ENCODE measurements at regions not wholly inside any gene's neighbourhood (a gene's known extent, or its start where the extent isn't known, plus 50 kb on each side); places are given as distances from the start of the nearest gene placed in this dataset.

- Histone ChIP-seq H4K20me1 (ENCODE audit: low read length) (no peaks in the 10 kb centered on the region), H3K4me3 (ENCODE audit: low read length) (no peak overlapping the region), H3K4me1 (ENCODE audit: insufficient read depth, low read length) (no peaks in the 10 kb centered on the region), H2AFZ (ENCODE audit: low read length) (no peak overlapping the region), H3K9me3 (ENCODE audit: low read length) (no peaks in the 10 kb centered on the region), H3K27me3 (ENCODE audit: low read length) (peaks cover 7% of the 10 kb centered on the region; the same call in 1 of the 2 replicates), H3K27ac (ENCODE audit: low read length) (no peak overlapping the region), H3K4me2 (ENCODE audit: low read length) (no peak overlapping the region), H3F3A (ENCODE audit: low read length, unreplicated experiment) (no peaks in the 10 kb centered on the region), H3K9me2 (replicated peaks; ENCODE audit: low read length) (no peaks in the 10 kb centered on the region), H3K79me2 (ENCODE audit: low read length) (no peaks in the 10 kb centered on the region), H3K36me3 (ENCODE audit: low read depth, low read length) (no peaks in the 10 kb centered on the region), H3K9ac (ENCODE audit: low read length) (no peak overlapping the region)
- intact Hi-C loops (cut with micrococcal nuclease), result no loop called here
- no TSS peak for BruUV-seq (replicated peaks)
- DNase-seq, result no peak
- TF ChIP-seq EZH2phosphoT487 (IDR thresholded peaks at IDR 0.05; ENCODE audit: borderline replicate concordance, low read length) (no peak), EZH2 (IDR thresholded peaks at IDR 0.05; ENCODE audit: low read length, unreplicated experiment) (no peak), CTCF (conservative IDR thresholded peaks at IDR 0.05; ENCODE audit: low read depth, low read length) (no peak)
- ChIA-PET CTCF (no interaction called here), POLR2A (ENCODE audit: unreplicated experiment) (no interaction called here)
- no peak for ATAC-seq
Observed at GRCh38 chr2:198411936-198412335, 607.5 kb downstream of the PLCL1 start.

GRCh38 chr2:198408171-198408570, 603.8 kb downstream of the PLCL1 start:
- Histone ChIP-seq H3K4me2 (ENCODE audit: low read length) (no peak overlapping the region), H3F3A (ENCODE audit: low read length, unreplicated experiment) (no peaks in the 10 kb centered on the region), H3K27ac (ENCODE audit: low read length) (no peak overlapping the region), H3K27me3 (ENCODE audit: low read length) (peaks cover 7% of the 10 kb centered on the region; the same call in 1 of the 2 replicates), H2AFZ (ENCODE audit: low read length) (no peak overlapping the region), H3K9ac (ENCODE audit: low read length) (no peak overlapping the region), H4K20me1 (ENCODE audit: low read length) (no peaks in the 10 kb centered on the region), H3K9me3 (ENCODE audit: low read length) (no peaks in the 10 kb centered on the region), H3K4me1 (ENCODE audit: insufficient read depth, low read length) (no peaks in the 10 kb centered on the region), H3K36me3 (ENCODE audit: low read depth, low read length) (no peaks in the 10 kb centered on the region), H3K4me3 (ENCODE audit: low read length) (no peak overlapping the region), H3K9me2 (replicated peaks; ENCODE audit: low read length) (no peaks in the 10 kb centered on the region), H3K79me2 (ENCODE audit: low read length) (no peaks in the 10 kb centered on the region)
- no TSS peak for BruUV-seq (replicated peaks)
- POLR2A ChIA-PET (ENCODE audit: unreplicated experiment), result no interaction called here
- ATAC-seq (no peak), DNase-seq (no peak)
- intact Hi-C loops (cut with micrococcal nuclease), result no loop called here
- CTCF ChIA-PET, result no interaction called here
- no peak for TF ChIP-seq EZH2 (IDR thresholded peaks at IDR 0.05; ENCODE audit: low read length, unreplicated experiment)
- TF ChIP-seq CTCF (conservative IDR thresholded peaks at IDR 0.05; ENCODE audit: low read depth, low read length), result no peak
- TF ChIP-seq EZH2phosphoT487 (IDR thresholded peaks at IDR 0.05; ENCODE audit: borderline replicate concordance, low read length), result no peak

GRCh38 chr2:198405311-198405710, 600.9 kb downstream of the PLCL1 start:
- Histone ChIP-seq H4K20me1 (ENCODE audit: low read length) (no peaks in the 10 kb centered on the region), H3K4me2 (ENCODE audit: low read length) (no peak overlapping the region), H3K36me3 (ENCODE audit: low read depth, low read length) (no peaks in the 10 kb centered on the region), H3F3A (ENCODE audit: low read length, unreplicated experiment) (no peaks in the 10 kb centered on the region), H3K9ac (ENCODE audit: low read length) (no peak overlapping the region), H3K79me2 (ENCODE audit: low read length) (no peaks in the 10 kb centered on the region), H3K9me3 (ENCODE audit: low read length) (no peaks in the 10 kb centered on the region), H3K27ac (ENCODE audit: low read length) (no peak overlapping the region), H3K4me3 (ENCODE audit: low read length) (no peak overlapping the region), H3K27me3 (ENCODE audit: low read length) (peaks cover 19% of the 10 kb centered on the region), H3K9me2 (replicated peaks; ENCODE audit: low read length) (no peaks in the 10 kb centered on the region), H3K4me1 (ENCODE audit: insufficient read depth, low read length) (no peaks in the 10 kb centered on the region), H2AFZ (ENCODE audit: low read length) (no peak overlapping the region)
- TF ChIP-seq EZH2 (IDR thresholded peaks at IDR 0.05; ENCODE audit: low read length, unreplicated experiment) (no peak), CTCF (conservative IDR thresholded peaks at IDR 0.05; ENCODE audit: low read depth, low read length) (no peak), EZH2phosphoT487 (IDR thresholded peaks at IDR 0.05; ENCODE audit: borderline replicate concordance, low read length) (no peak)
- ATAC-seq, result no peak
- DNase-seq, result no peak
- intact Hi-C loops (cut with micrococcal nuclease), result no loop called here
- BruUV-seq (replicated peaks), result no TSS peak
- ChIA-PET CTCF (no interaction called here), POLR2A (ENCODE audit: unreplicated experiment) (no interaction called here)

Data from PC-3 (cell line).